WTC11 (cell line): ENCODE measurements at regions not wholly inside any gene's neighbourhood (a gene's known extent, or its start where the extent isn't known, plus 50 kb on each side); places are given as distances from the start of the nearest gene placed in this dataset.

Experiments used
- ATAC-seq: fragments of 200-7000 bp; cut with Tn5 transposase; 2 replicates; pipeline ENCODE4 v1.10.0; 2021; ENCODE audit warnings: mild to moderate bottlenecking, moderate library complexity
- CTCF ChIA-PET: fragments of 300-600 bp; sonication (Branson Sonifier 250); formaldehyde crosslinking; loops from one replicate; lab custom pipeline; 2021; ENCODE audit warnings: antibody characterized with exemption; lab: Charles Lee
- POLR2A ChIA-PET: fragments of 350-600 bp; sonication (Branson Sonifier 250); formaldehyde crosslinking; loops from one replicate; lab custom pipeline; 2021; ENCODE audit warnings: antibody characterized with exemption; lab: Charles Lee
- DNase-seq: peaks from one replicate; pipeline ENCODE4 v3.0.0; 2021; ENCODE audit warnings: low spot score
- H3K27ac Mint-ChIP-seq: 2 replicates; pipeline ENCODE4 v1.8.0; 2021; ENCODE audit warnings: mixed read lengths
- H3K27me3 Mint-ChIP-seq: 2 replicates; pipeline ENCODE4 v1.8.0; 2021; ENCODE audit warnings: low read depth, mild to moderate bottlenecking, moderate library complexity, mixed read lengths
- H3K36me3 Mint-ChIP-seq: 2 replicates; pipeline ENCODE4 v1.8.0; 2021; ENCODE audit warnings: mixed read lengths
- H3K4me1 Mint-ChIP-seq: 2 replicates; pipeline ENCODE4 v1.8.0; 2022; ENCODE audit warnings: mixed read lengths
- H3K4me3 Mint-ChIP-seq: 2 replicates; pipeline ENCODE4 v1.8.0; 2021; ENCODE audit warnings: mild to moderate bottlenecking, moderate library complexity, mixed read lengths
- H3K9me3 Mint-ChIP-seq: 2 replicates; pipeline ENCODE4 v1.8.0; 2021; ENCODE audit warnings: mixed read lengths
- CREB1 ChIP-seq: sonication (generic); formaldehyde crosslinking; IDR thresholded peaks from 2 replicates; pipeline ENCODE4 v1.8.0; 2023; ENCODE audit warnings: mild to moderate bottlenecking, missing genetic modification reagents
- GABPB1 ChIP-seq: sonication (generic); formaldehyde crosslinking; IDR thresholded peaks from 2 replicates; pipeline ENCODE4 v1.8.1; 2023; ENCODE audit warnings: mild to moderate bottlenecking, missing genetic modification reagents
- GRHL2 ChIP-seq: fragments of 250-450 bp; sonication (Bioruptor Pico); IDR thresholded peaks from 2 replicates; pipeline ENCODE4 v1.8.0; 2022; ENCODE audit warnings: mild to moderate bottlenecking, moderate library complexity; ENCODE audit not compliant: insufficient replicate concordance, severe bottlenecking
- GTF2I ChIP-seq: fragments of 250-450 bp; sonication (Bioruptor Pico); conservative IDR thresholded peaks from 2 replicates; pipeline ENCODE4 v1.4.0; 2021; ENCODE audit warnings: mild to moderate bottlenecking
- IRF2 ChIP-seq: sonication (generic); formaldehyde crosslinking; IDR thresholded peaks from 2 replicates; pipeline ENCODE4 v1.8.0; 2022; ENCODE audit warnings: low read depth, missing genetic modification reagents, borderline replicate concordance
- NFE2L1 ChIP-seq: sonication (generic); formaldehyde crosslinking; IDR thresholded peaks from 2 replicates; pipeline ENCODE4 v1.8.1; 2023; ENCODE audit warnings: missing genetic modification reagents
- NR2C2 ChIP-seq: sonication (generic); formaldehyde crosslinking; IDR thresholded peaks from 2 replicates; pipeline ENCODE4 v1.8.0; 2022; ENCODE audit warnings: mild to moderate bottlenecking, missing genetic modification reagents
- OVOL2 ChIP-seq: fragments of 250-450 bp; sonication (Bioruptor Pico); IDR thresholded peaks from 2 replicates; pipeline ENCODE4 v1.9.0; 2021; ENCODE audit warnings: mild to moderate bottlenecking, borderline replicate concordance
- PRRX2 ChIP-seq: fragments of 250-450 bp; sonication (Bioruptor Pico); IDR thresholded peaks from 2 replicates; pipeline ENCODE4 v1.8.0; 2021; ENCODE audit warnings: mild to moderate bottlenecking
- SMAD4 ChIP-seq: sonication (generic); formaldehyde crosslinking; IDR thresholded peaks from 2 replicates; pipeline ENCODE4 v1.8.0; 2022; ENCODE audit warnings: mild to moderate bottlenecking, missing genetic modification reagents
- TEAD1 ChIP-seq: sonication (generic); formaldehyde crosslinking; IDR thresholded peaks from 2 replicates; pipeline ENCODE4 v1.8.0; 2022; ENCODE audit warnings: mild to moderate bottlenecking, missing genetic modification reagents
- ZNF138 ChIP-seq: sonication (generic); formaldehyde crosslinking; conservative IDR thresholded peaks from 2 replicates; pipeline ENCODE4 v1.8.1; 2022; ENCODE audit warnings: mild to moderate bottlenecking, moderate library complexity, missing genetic modification reagents
- ZNF416 ChIP-seq: fragments of 250-450 bp; sonication (Bioruptor Pico); IDR thresholded peaks from 2 replicates; pipeline ENCODE4 v1.9.0; 2021; ENCODE audit warnings: mild to moderate bottlenecking, inconsistent platforms
- ZNF423 ChIP-seq: fragments of 250-450 bp; sonication (Bioruptor Pico); IDR thresholded peaks from 2 replicates; pipeline ENCODE4 v2.1.2; 2022; ENCODE audit warnings: mild to moderate bottlenecking, moderate library complexity
- TF ChIP-seq, protein P1 (sequence below): sonication (generic); formaldehyde crosslinking; conservative IDR thresholded peaks from 2 replicates; pipeline ENCODE4 v1.8.1; 2022; ENCODE audit warnings: mild to moderate bottlenecking, missing genetic modification reagents
- TF ChIP-seq, protein P2 (sequence below): sonication (generic); formaldehyde crosslinking; IDR thresholded peaks from 2 replicates; pipeline ENCODE4 v1.8.1; 2023; ENCODE audit warnings: mild to moderate bottlenecking, missing genetic modification reagents, moderate library complexity
- TF ChIP-seq, protein P3 (sequence below): sonication (generic); formaldehyde crosslinking; IDR thresholded peaks from 2 replicates; pipeline ENCODE4 v1.8.0; 2022; ENCODE audit warnings: mild to moderate bottlenecking, missing genetic modification reagents
- TF ChIP-seq, protein P4 (sequence below): fragments of 250-450 bp; sonication (Bioruptor Pico); IDR thresholded peaks from 2 replicates; pipeline ENCODE4 v1.9.0; 2021; ENCODE audit warnings: moderate library complexity, mild to moderate bottlenecking, inconsistent platforms, borderline replicate concordance
- TF ChIP-seq, protein P5 (sequence below): sonication (generic); formaldehyde crosslinking; IDR thresholded peaks from 2 replicates; pipeline ENCODE4 v1.8.0; 2022; ENCODE audit warnings: missing genetic modification reagents
- TF ChIP-seq, protein P6 (sequence below): sonication (generic); formaldehyde crosslinking; IDR thresholded peaks from 2 replicates; pipeline ENCODE4 v1.8.0; 2022; ENCODE audit warnings: mild to moderate bottlenecking, missing genetic modification reagents
- TF ChIP-seq, protein P7 (sequence below): sonication (generic); formaldehyde crosslinking; IDR thresholded peaks from 2 replicates; pipeline ENCODE4 v1.8.1; 2023; ENCODE audit warnings: mild to moderate bottlenecking, missing genetic modification reagents, borderline replicate concordance

DNA sequence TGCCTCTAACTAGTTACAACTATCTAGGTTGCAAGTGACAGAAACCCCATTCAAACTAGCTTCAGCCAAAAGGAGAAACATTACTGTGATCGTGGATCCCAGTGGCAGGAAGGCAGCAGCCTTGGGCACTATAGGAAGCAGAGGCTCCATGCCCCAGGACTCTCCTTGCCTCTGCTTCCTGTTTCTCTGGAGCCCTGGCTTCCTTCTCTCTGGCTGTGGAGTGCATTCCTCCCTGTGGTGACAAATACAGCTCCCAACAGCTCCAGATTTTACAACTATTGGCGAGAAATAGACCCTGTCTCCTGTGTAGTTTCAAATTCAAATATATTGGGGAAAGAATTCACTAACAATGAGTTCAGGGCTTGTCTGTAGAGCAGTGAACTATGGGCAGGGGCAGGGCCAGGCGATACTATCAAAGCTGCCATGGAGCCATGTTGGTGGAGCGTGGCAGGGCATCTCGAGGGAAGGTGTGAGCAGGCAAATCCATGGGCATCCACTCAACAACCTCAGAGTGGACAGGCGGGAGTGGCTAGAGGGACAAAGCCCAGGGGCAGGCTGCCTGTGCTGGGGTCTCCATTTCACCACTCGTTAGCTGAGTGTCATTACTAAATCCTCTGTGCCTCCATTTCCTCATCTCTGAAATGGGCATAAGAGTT lies 189.5 kb downstream of the ERCC6L2 start (continued):
- TF ChIP-seq, protein P1, sequence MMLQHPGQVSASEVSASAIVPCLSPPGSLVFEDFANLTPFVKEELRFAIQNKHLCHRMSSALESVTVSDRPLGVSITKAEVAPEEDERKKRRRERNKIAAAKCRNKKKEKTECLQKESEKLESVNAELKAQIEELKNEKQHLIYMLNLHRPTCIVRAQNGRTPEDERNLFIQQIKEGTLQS (CRISPR knock-in tag) = no peak
- TF ChIP-seq, protein P2, sequence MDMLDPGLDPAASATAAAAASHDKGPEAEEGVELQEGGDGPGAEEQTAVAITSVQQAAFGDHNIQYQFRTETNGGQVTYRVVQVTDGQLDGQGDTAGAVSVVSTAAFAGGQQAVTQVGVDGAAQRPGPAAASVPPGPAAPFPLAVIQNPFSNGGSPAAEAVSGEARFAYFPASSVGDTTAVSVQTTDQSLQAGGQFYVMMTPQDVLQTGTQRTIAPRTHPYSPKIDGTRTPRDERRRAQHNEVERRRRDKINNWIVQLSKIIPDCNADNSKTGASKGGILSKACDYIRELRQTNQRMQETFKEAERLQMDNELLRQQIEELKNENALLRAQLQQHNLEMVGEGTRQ (CRISPR knock-in tag) = no peak
- TF ChIP-seq NFE2L1 (CRISPR knock-in tag) (no peak), SMAD4 (CRISPR knock-in tag) (no peak), TEAD1 (CRISPR knock-in tag) (no peak), OVOL2 (CRISPR knock-in tag) (no peak), ZNF416 (no peak), CREB1 (no peak), GRHL2 (CRISPR knock-in tag) (no peak), NR2C2 (CRISPR knock-in tag) (no peak), GTF2I (CRISPR knock-in tag) (no peak)

DNA sequence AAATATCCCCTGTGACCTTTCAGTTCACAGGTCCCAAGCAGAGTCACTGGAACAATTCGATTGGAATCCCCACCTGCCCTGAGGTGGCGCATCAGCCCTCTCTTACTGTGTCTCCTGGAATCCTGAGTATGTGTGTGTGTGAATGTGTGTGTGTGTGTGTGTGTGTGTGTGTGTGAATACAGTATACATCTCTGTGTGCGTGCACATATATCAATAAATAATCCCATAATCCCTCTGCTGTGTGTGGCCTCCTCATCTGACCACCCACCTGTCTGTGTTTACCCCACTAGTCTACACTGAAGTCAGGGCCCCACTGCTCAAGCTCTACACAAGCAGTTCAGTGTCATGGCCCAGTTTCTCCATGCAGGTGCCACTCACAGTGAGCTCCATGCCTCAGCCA lies 187.4 kb downstream of the ERCC6L2 start:
- H3K4me3 Mint-ChIP-seq = no peak overlapping the region
- H3K4me1 Mint-ChIP-seq = peaks cover 3% of the 10 kb centered on the region; the same call in 1 of the 2 replicates
- DNase-seq = no peak
- no peaks in the 10 kb centered on the region for H3K36me3 Mint-ChIP-seq
- POLR2A ChIA-PET = no interaction called here
- TF ChIP-seq, protein P3, sequence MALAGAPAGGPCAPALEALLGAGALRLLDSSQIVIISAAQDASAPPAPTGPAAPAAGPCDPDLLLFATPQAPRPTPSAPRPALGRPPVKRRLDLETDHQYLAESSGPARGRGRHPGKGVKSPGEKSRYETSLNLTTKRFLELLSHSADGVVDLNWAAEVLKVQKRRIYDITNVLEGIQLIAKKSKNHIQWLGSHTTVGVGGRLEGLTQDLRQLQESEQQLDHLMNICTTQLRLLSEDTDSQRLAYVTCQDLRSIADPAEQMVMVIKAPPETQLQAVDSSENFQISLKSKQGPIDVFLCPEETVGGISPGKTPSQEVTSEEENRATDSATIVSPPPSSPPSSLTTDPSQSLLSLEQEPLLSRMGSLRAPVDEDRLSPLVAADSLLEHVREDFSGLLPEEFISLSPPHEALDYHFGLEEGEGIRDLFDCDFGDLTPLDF (CRISPR knock-in tag) = no peak
- TF ChIP-seq, protein P4, sequence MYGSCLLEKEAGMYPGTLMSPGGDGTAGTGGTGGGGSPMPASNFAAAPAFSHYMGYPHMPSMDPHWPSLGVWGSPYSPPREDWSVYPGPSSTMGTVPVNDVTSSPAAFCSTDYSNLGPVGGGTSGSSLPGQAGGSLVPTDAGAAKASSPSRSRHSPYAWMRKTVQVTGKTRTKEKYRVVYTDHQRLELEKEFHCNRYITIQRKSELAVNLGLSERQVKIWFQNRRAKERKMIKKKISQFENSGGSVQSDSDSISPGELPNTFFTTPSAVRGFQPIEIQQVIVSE (CRISPR knock-in tag) = no peak
- TF ChIP-seq GABPB1 (CRISPR knock-in tag) = no peak
- TF ChIP-seq, protein P5, sequence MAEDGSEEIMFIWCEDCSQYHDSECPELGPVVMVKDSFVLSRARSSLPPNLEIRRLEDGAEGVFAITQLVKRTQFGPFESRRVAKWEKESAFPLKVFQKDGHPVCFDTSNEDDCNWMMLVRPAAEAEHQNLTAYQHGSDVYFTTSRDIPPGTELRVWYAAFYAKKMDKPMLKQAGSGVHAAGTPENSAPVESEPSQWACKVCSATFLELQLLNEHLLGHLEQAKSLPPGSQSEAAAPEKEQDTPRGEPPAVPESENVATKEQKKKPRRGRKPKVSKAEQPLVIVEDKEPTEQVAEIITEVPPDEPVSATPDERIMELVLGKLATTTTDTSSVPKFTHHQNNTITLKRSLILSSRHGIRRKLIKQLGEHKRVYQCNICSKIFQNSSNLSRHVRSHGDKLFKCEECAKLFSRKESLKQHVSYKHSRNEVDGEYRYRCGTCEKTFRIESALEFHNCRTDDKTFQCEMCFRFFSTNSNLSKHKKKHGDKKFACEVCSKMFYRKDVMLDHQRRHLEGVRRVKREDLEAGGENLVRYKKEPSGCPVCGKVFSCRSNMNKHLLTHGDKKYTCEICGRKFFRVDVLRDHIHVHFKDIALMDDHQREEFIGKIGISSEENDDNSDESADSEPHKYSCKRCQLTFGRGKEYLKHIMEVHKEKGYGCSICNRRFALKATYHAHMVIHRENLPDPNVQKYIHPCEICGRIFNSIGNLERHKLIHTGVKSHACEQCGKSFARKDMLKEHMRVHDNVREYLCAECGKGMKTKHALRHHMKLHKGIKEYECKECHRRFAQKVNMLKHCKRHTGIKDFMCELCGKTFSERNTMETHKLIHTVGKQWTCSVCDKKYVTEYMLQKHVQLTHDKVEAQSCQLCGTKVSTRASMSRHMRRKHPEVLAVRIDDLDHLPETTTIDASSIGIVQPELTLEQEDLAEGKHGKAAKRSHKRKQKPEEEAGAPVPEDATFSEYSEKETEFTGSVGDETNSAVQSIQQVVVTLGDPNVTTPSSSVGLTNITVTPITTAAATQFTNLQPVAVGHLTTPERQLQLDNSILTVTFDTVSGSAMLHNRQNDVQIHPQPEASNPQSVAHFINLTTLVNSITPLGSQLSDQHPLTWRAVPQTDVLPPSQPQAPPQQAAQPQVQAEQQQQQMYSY = no peak
- TF ChIP-seq, protein P6, sequence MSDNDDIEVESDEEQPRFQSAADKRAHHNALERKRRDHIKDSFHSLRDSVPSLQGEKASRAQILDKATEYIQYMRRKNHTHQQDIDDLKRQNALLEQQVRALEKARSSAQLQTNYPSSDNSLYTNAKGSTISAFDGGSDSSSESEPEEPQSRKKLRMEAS = no peak
- TF ChIP-seq ZNF423 (CRISPR knock-in tag) = no peak
- TF ChIP-seq IRF2 (CRISPR knock-in tag) = no peak
- TF ChIP-seq TEAD1 (CRISPR knock-in tag) = no peak
- TF ChIP-seq PRRX2 = no peak
- no peak for TF ChIP-seq ZNF138 (CRISPR knock-in tag)
- TF ChIP-seq GRHL2 (CRISPR knock-in tag) = no peak
- TF ChIP-seq, protein P7, sequence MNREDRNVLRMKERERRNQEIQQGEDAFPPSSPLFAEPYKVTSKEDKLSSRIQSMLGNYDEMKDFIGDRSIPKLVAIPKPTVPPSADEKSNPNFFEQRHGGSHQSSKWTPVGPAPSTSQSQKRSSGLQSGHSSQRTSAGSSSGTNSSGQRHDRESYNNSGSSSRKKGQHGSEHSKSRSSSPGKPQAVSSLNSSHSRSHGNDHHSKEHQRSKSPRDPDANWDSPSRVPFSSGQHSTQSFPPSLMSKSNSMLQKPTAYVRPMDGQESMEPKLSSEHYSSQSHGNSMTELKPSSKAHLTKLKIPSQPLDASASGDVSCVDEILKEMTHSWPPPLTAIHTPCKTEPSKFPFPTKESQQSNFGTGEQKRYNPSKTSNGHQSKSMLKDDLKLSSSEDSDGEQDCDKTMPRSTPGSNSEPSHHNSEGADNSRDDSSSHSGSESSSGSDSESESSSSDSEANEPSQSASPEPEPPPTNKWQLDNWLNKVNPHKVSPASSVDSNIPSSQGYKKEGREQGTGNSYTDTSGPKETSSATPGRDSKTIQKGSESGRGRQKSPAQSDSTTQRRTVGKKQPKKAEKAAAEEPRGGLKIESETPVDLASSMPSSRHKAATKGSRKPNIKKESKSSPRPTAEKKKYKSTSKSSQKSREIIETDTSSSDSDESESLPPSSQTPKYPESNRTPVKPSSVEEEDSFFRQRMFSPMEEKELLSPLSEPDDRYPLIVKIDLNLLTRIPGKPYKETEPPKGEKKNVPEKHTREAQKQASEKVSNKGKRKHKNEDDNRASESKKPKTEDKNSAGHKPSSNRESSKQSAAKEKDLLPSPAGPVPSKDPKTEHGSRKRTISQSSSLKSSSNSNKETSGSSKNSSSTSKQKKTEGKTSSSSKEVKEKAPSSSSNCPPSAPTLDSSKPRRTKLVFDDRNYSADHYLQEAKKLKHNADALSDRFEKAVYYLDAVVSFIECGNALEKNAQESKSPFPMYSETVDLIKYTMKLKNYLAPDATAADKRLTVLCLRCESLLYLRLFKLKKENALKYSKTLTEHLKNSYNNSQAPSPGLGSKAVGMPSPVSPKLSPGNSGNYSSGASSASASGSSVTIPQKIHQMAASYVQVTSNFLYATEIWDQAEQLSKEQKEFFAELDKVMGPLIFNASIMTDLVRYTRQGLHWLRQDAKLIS (CRISPR knock-in tag) = no peak
- TF ChIP-seq, all 79 proteins: peak for 0
- H3K27me3 Mint-ChIP-seq = no peaks in the 10 kb centered on the region; the same call in 1 of the 2 replicates
- CTCF ChIA-PET = interaction anchor here (0.5 kb wide), 1 partner anchor 119 kb away, joined by 3 read pairs; no protein-coding TSS in a partner anchor
- H3K9me3 Mint-ChIP-seq = no peaks in the 10 kb centered on the region; the same call in 1 of the 2 replicates
- no peak overlapping the region for H3K27ac Mint-ChIP-seq
- no peak for ATAC-seq
